GM12874 (cell line): ENCODE measurements at regions not wholly inside any gene's neighbourhood (a gene's known extent, or its start where the extent isn't known, plus 50 kb on each side); places are given as distances from the start of the nearest gene placed in this dataset.

Experiments used
- TF ChIP-seq, protein P1 (sequence below): IDR thresholded peaks from 2 replicates; pipeline ENCODE4 v1.5.1; 2011; ENCODE audit warnings: low read depth, mild to moderate bottlenecking, control low read depth, low read length, moderate library complexity; ENCODE audit not compliant: insufficient read depth

DNA sequence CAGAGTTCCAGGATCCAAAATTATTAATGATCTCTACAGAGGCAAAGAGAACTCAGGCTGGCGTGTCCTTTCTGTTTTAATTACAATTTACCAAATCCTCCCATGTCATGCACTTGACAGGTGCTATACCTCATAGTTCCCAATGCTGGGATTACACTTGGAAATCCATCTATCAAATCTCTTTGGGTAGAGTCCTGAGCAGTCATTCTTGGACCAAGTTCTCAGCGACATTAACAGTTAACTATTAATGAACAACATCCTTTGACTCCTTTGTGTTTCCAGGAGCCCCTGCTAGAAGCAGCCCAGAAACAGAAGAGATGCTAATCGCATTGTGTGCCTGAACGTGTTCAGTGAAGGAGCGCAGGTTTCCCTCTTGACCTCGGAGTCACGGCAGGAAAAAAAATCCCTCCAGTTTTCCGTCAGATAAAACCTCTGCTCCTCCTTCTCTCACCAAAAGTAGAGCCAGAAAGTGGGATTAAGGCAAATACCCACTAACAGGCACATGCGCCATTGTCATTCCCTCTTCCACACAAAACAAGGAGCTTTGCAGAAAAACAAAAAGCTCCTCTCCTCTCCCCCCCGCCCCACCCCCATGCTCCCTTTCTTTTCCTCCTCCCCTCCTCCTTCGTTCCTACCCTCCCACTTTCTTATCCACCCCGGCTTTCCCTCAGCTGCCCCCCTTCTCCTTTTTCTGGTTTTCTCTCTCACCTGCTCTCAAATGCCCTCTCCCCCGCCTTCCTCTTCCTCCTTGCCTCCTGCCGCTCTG, 224.7 kb downstream of the ZIC5 start:
- TF ChIP-seq, protein P1, sequence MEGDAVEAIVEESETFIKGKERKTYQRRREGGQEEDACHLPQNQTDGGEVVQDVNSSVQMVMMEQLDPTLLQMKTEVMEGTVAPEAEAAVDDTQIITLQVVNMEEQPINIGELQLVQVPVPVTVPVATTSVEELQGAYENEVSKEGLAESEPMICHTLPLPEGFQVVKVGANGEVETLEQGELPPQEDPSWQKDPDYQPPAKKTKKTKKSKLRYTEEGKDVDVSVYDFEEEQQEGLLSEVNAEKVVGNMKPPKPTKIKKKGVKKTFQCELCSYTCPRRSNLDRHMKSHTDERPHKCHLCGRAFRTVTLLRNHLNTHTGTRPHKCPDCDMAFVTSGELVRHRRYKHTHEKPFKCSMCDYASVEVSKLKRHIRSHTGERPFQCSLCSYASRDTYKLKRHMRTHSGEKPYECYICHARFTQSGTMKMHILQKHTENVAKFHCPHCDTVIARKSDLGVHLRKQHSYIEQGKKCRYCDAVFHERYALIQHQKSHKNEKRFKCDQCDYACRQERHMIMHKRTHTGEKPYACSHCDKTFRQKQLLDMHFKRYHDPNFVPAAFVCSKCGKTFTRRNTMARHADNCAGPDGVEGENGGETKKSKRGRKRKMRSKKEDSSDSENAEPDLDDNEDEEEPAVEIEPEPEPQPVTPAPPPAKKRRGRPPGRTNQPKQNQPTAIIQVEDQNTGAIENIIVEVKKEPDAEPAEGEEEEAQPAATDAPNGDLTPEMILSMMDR, result no peak

DNA sequence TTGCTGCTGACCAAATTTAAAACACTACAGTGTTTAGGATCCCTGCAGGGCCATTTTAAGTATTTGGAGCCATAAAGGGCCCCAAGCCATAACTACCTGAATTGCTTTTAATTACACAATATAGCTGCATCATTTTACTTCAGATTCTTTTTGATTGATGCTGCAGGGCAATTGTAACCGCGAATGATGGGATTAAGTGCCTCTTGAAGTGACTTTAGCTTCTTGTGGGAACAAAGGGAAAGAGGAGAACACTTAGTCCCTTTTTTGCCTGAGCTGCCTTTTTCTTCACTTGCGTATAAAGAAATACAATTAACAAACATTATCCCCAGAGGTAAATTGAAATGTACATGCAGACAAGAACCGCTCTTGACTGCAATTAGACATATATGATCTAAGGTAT, 228.5 kb downstream of the ZIC5 start:
- TF ChIP-seq, protein P1, result no peak

DNA sequence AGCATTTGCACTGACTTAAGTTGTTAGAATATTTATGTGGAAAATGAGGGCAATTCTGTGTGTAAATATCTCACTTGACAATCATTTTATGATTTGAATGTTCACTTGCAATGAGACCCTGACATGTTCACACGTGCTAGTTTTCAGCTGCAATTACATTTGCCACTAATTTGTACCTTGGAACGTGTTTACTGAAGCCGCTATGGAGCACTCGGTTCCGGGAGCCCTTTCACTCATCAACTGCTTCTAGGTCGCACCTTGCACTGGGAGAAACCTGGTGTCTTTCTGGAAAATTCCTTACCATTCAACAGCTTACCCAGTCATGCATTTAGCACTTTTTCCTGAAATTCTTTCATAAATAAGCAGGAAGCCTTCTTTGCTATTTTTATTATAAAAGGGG, 229.6 kb downstream of the ZIC5 start:
- TF ChIP-seq, protein P1, result no peak

DNA sequence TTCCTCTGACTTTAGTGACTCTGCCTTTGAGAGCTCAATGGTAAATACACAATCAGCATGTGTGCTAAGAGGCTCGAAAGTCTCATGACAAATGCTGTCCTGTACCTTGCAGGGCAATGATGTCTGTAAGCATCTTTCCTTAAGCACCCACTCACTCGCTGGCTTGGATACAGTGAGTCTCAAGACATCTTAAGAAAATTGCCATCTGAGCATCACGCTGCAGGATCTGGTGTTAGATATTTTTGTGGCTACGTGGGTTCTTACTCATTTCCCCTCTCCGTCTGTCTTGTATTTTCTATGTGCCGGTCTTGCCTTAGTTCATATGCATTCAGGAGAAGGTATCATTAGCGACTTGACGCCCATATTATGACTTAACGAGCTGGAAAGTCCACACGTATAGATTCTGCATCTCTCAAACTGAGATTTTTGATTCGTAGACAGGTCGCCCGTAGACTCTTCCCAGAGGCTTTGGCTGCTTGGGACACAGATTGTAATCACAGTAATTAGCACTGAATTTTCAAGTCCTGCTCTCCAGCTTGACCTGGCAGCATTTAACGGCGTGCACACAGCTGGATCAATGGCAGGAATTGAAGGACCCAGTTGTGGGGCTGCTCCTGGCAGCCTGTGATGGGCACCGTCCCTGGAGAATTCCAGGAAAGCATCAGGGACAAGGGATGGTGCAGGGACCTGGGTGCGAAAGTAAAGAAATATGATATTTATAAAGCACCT, 231.2 kb downstream of the ZIC5 start:
- TF ChIP-seq, protein P1, result no peak

DNA sequence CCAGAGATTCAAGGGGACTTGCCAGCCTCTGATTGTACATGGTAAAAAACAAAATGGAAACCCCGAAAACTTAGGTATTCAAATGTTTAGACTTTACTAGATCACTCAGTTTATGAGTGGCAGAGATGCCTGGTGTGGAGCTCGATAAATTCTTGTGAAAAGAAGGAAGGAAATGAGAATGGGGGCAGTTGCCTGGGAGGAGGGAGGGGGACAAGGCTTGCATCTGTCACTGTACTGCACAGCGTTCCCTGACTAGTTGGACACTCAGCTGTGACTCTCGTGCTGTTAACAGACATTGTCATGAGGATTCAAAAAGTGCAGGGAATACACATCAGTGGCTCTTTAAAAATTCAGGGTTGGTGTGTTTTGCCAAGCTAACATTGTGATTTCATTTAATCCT, 232.9 kb downstream of the ZIC5 start:
- TF ChIP-seq, protein P1, result no peak

DNA sequence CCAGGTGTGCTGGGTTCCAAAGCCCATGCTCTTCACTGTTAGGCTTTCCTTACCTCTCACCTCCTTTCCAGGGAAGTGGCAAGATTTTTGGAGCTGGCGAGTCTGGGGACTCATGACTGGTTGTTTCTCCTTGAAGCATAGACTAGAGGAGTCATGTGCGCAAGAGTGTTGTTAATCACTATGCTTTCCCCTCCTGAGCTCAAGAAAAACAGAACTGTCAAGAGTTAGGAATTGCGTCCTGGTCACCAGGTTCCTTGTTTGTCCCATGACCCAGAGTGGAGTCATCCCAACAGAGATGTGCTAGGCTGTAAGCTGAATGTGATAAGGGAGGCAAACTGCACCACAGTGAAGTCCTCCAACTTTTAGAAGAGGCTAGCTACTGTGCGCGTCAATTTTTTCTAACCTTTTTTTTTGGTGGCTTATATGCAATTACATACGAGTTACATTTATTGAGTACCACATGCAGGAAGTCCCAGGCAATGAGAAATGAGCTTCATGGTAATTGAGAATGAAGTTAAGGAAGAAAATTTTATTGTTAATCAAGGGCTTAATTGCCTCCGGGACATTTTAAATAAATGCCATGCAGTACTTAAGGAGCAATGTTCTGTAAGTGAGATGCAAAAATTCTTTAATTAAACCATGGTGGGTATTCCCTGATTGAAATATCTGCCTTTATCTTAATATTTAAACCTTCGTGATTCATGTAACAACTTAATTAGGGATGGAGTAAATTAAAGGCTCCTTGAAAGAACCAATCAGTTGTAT, 233.9 kb downstream of the ZIC5 start:
- TF ChIP-seq, protein P1, result no peak

DNA sequence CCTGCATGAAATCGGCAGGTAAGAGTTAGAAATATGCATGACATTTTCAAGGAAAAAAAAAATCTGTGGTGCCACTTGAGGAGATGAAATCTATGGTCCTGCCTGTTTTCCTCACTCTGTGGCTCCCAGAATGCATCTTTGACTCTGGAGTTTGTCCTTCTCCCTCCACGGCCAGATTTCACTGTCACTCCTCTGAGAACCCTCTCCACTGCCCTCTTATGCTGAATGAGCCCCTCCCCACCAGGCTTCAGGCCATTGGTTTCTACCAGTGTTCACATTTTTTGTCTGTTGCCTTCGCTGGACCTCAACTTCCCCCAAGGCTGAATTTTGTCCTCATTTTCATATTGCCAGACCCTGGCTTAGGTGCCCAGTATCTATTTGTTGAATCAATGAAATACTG, 235.0 kb downstream of the ZIC5 start:
- TF ChIP-seq, protein P1, result no peak
